H1 (cell line): ENCODE measurements at regions not wholly inside any gene's neighbourhood (a gene's known extent, or its start where the extent isn't known, plus 50 kb on each side); places are given as distances from the start of the nearest gene placed in this dataset.

Source experiments
- CTCF ChIA-PET: fragments of 300-600 bp; sonication (Branson Sonifier 250); formaldehyde crosslinking; loops from one replicate; lab custom pipeline; 2021; ENCODE audit not compliant: partially characterized antibody; lab: Charles Lee
- POLR2A ChIA-PET: fragments of 300-600 bp; sonication (Branson Sonifier 250); formaldehyde crosslinking; loops from one replicate; lab custom pipeline; 2021; ENCODE audit warnings: inconsistent platforms; ENCODE audit not compliant: partially characterized antibody; lab: Charles Lee
- DNase-seq, 2 experiments: peaks; one replicate each; pipeline versions ENCODE4 v3.0.0 to v3.0.0-alpha.2; 2010 to 2022; ENCODE audit warnings: low spot score in 2 of 2, low read depth in 1 of 2, mixed read lengths in 1 of 2
- FAIRE-seq: peaks from 2 replicates; lab custom pipeline; 2011; peaks lifted over from hg19 to GRCh38; lab: Jason Lieb, UNC
- H2AFZ ChIP-seq: 2 replicates; pipeline ENCODE4 v1.8.1; 2012; ENCODE audit warnings: low read length, inconsistent platforms
- H2AK5ac ChIP-seq: 2 replicates; pipeline ENCODE4 v1.6.1; 2013; ENCODE audit warnings: low read depth, low read length
- H2BK120ac ChIP-seq: replicated peaks from 2 replicates; pipeline ENCODE3; 2013; ENCODE audit warnings: low read depth, low read length, inconsistent platforms
- H2BK12ac ChIP-seq: 2 replicates; pipeline ENCODE4 v1.6.1; 2013; ENCODE audit warnings: low read depth, low read length
- H2BK15ac ChIP-seq: 2 replicates; pipeline ENCODE4 v1.6.1; 2013; ENCODE audit warnings: low read length
- H2BK20ac ChIP-seq: 2 replicates; pipeline ENCODE4 v1.6.1; 2013; ENCODE audit warnings: low read length
- H2BK5ac ChIP-seq: 2 replicates; pipeline ENCODE4 v1.6.1; 2013; ENCODE audit warnings: low read depth, low read length
- H3K14ac ChIP-seq: 2 replicates; pipeline ENCODE4 v1.6.1; 2013; ENCODE audit warnings: inconsistent platforms; ENCODE audit not compliant: insufficient read length
- H3K18ac ChIP-seq: 2 replicates; pipeline ENCODE4 v1.6.1; 2013; ENCODE audit warnings: low read length; ENCODE audit errors: extremely low read depth
- H3K23ac ChIP-seq: 2 replicates; pipeline ENCODE4 v1.6.1; 2013; ENCODE audit warnings: inconsistent platforms; ENCODE audit not compliant: insufficient read length
- H3K23me2 ChIP-seq: 2 replicates; pipeline ENCODE4 v1.6.1; 2013; ENCODE audit warnings: low read depth, low read length
- H3K27ac ChIP-seq: 2 replicates; pipeline ENCODE4 v1.6.1; 2011; ENCODE audit warnings: low read depth, low read length, inconsistent platforms
- H3K27me3 ChIP-seq, 4 experiments: replicated peaks in 1 of 4; 1 replicate in 1 of 4; 2 replicates in 3 of 4; pipeline versions ENCODE4 v1.6.1 to v1.8.1; 2011 to 2013; ENCODE audit warnings: low read length in 3 of 4, mild to moderate bottlenecking in 3 of 4, inconsistent platforms in 2 of 4, mixed read lengths in 2 of 4, moderate library complexity in 1 of 4; ENCODE audit not compliant: control insufficient read depth in 3 of 4, insufficient read depth in 3 of 4; ENCODE audit errors: extremely low read depth in 1 of 4
- H3K36me3 ChIP-seq, 4 experiments: 2 replicates each; pipeline versions ENCODE4 v1.6.1 to v1.8.1; 2011 to 2013; ENCODE audit warnings: mild to moderate bottlenecking in 4 of 4, low read length in 3 of 4, moderate library complexity in 2 of 4, control low read depth in 1 of 4, inconsistent platforms in 1 of 4; ENCODE audit not compliant: insufficient read depth in 4 of 4, control insufficient read depth in 2 of 4
- H3K4ac ChIP-seq: replicated peaks from 2 replicates; pipeline ENCODE3; 2013; ENCODE audit warnings: low read length, low read depth, mixed read lengths, inconsistent platforms; ENCODE audit not compliant: insufficient read length
- H3K4me1 ChIP-seq, 4 experiments: replicated peaks in 1 of 4; 1 replicate in 1 of 4; 2 replicates in 3 of 4; pipeline versions ENCODE4 v1.6.1 to v1.8.1; 2011 to 2013; ENCODE audit warnings: low read length in 3 of 4, inconsistent platforms in 2 of 4, mixed read lengths in 1 of 4; ENCODE audit not compliant: insufficient read depth in 4 of 4, control insufficient read depth in 3 of 4
- H3K4me2 ChIP-seq, 2 experiments: 2 replicates each; pipeline versions ENCODE4 v1.6.1 to v1.8.1; 2011 to 2013; ENCODE audit warnings: low read depth in 2 of 2, low read length in 2 of 2, control low read depth in 1 of 2, inconsistent platforms in 1 of 2, mild to moderate bottlenecking in 1 of 2; ENCODE audit not compliant: insufficient read depth in 1 of 2
- H3K4me3 ChIP-seq, 4 experiments: fragments of 200-600, 300-600 bp in 1 of 4; sonication (generic), shearing (Covaris generic), sonication (Bioruptor Twin) in 1 of 4; 2 replicates each; pipeline versions ENCODE4 v1.5.1 to v1.8.1; 2011 to 2016; ENCODE audit warnings: low read length in 4 of 4, low read depth in 3 of 4, control low read depth in 2 of 4, inconsistent platforms in 2 of 4, mild to moderate bottlenecking in 2 of 4, mixed read lengths in 1 of 4, moderate library complexity in 1 of 4; ENCODE audit not compliant: insufficient read depth in 2 of 4; ENCODE audit errors: extremely low read depth in 1 of 4
- H3K56ac ChIP-seq: replicated peaks from 2 replicates; pipeline ENCODE3; 2013; ENCODE audit warnings: low read depth, mild to moderate bottlenecking, mixed read lengths, low read length, inconsistent platforms; ENCODE audit not compliant: insufficient read length
- H3K79me1 ChIP-seq: 2 replicates; pipeline ENCODE4 v1.6.1; 2013; ENCODE audit warnings: low read depth, low read length, control low read depth
- H3K79me2 ChIP-seq, 2 experiments: 2 replicates each; pipeline versions ENCODE4 v1.6.1 to v1.8.1; 2012 to 2013; ENCODE audit warnings: low read length in 2 of 2, mild to moderate bottlenecking in 2 of 2, inconsistent platforms in 1 of 2; ENCODE audit not compliant: insufficient read depth in 2 of 2, control insufficient read depth in 1 of 2
- H3K9ac ChIP-seq, 4 experiments: replicated peaks in 1 of 4; 1 replicate in 1 of 4; 2 replicates in 3 of 4; pipeline versions ENCODE4 v1.6.1 to v1.8.1; 2011 to 2013; ENCODE audit warnings: low read depth in 3 of 4, low read length in 3 of 4, control low read depth in 2 of 4, mild to moderate bottlenecking in 2 of 4, moderate library complexity in 2 of 4, inconsistent platforms in 1 of 4; ENCODE audit errors: extremely low read depth in 1 of 4
- H3K9me3 ChIP-seq, 2 experiments: 2 replicates each; pipeline versions ENCODE4 v1.6.1 to v1.8.1; 2012 to 2013; ENCODE audit warnings: mild to moderate bottlenecking in 2 of 2, moderate library complexity in 2 of 2, control low read depth in 1 of 2, inconsistent platforms in 1 of 2, low read depth in 1 of 2, low read length in 1 of 2, mixed read lengths in 1 of 2; ENCODE audit not compliant: insufficient read depth in 2 of 2
- H4K20me1 ChIP-seq, 2 experiments: replicated peaks in 1 of 2; 2 replicates each; pipeline versions ENCODE3 to v1.8.1; 2011 to 2013; ENCODE audit warnings: inconsistent platforms in 2 of 2, low read length in 2 of 2, mild to moderate bottlenecking in 1 of 2; ENCODE audit not compliant: insufficient read depth in 2 of 2, control insufficient read depth in 1 of 2
- H4K5ac ChIP-seq: 2 replicates; pipeline ENCODE4 v1.6.1; 2013; ENCODE audit warnings: low read length, low read depth, mixed read lengths, inconsistent platforms; ENCODE audit not compliant: insufficient read length
- H4K8ac ChIP-seq: 2 replicates; pipeline ENCODE4 v1.8.0; 2013; ENCODE audit warnings: mild to moderate bottlenecking, moderate library complexity, low read length, inconsistent platforms; ENCODE audit not compliant: insufficient read depth; ENCODE audit errors: extremely low read depth
- H4K91ac ChIP-seq: replicated peaks from 2 replicates; pipeline ENCODE3; 2013; ENCODE audit warnings: low read length, mixed read lengths, inconsistent platforms; ENCODE audit not compliant: insufficient read length
- BACH1 ChIP-seq: IDR thresholded peaks from 2 replicates; pipeline ENCODE4 v1.6.1; 2012; ENCODE audit warnings: low read length, improper control_type of control experiment
- CBX5 ChIP-seq: fragments of 300-800, 300-1000 bp; sonication (generic); IDR thresholded peaks from 2 replicates; pipeline ENCODE4 v1.7.1; 2016; ENCODE audit warnings: antibody characterized with exemption, low read length, low read depth
- CTCF ChIP-seq, 3 experiments: IDR thresholded peaks; 1 replicate in 2 of 3; 2 replicates in 1 of 3; pipeline versions ENCODE4 v1.5.1 to v1.6.1; 2011; ENCODE audit warnings: low read length in 3 of 3, mild to moderate bottlenecking in 3 of 3, inconsistent platforms in 2 of 3, low read depth in 1 of 3, moderate library complexity in 1 of 3; ENCODE audit not compliant: insufficient read depth in 1 of 3; ENCODE audit errors: control extremely low read depth in 1 of 3
- EZH2 ChIP-seq: fragments of 200-600 bp; sonication (generic); IDR thresholded peaks from 2 replicates; pipeline ENCODE4 v1.7.1; 2012; ENCODE audit warnings: low read depth, mild to moderate bottlenecking, moderate library complexity, low read length, inconsistent platforms; ENCODE audit not compliant: severe bottlenecking
- JUND ChIP-seq: IDR thresholded peaks from 2 replicates; pipeline ENCODE4 v1.6.1; 2011; ENCODE audit warnings: mild to moderate bottlenecking, improper control_type of control experiment, low read length
- KDM5A ChIP-seq: fragments of 200-600 bp; IDR thresholded peaks from 2 replicates; pipeline ENCODE4 v1.7.1; 2012; ENCODE audit warnings: mild to moderate bottlenecking, low read length, inconsistent platforms, mixed read lengths
- POLR2A ChIP-seq, 2 experiments: IDR thresholded peaks; 1 replicate in 1 of 2; 2 replicates in 1 of 2; pipeline ENCODE4 v1.6.1; 2011; ENCODE audit warnings: low read depth in 2 of 2, low read length in 2 of 2, mild to moderate bottlenecking in 2 of 2; ENCODE audit errors: control extremely low read depth in 1 of 2
- SAP30 ChIP-seq: fragments of 300-600 bp; sonication (generic); IDR thresholded peaks from 2 replicates; pipeline ENCODE4 v1.7.1; 2012; ENCODE audit warnings: low read length, moderate library complexity, mild to moderate bottlenecking, inconsistent platforms; ENCODE audit not compliant: insufficient read depth, insufficient replicate concordance
- SIN3A ChIP-seq, 2 experiments: IDR thresholded peaks in 1 of 2; conservative IDR thresholded peaks in 1 of 2; 2 replicates each; pipeline ENCODE4 v1.6.1; 2011 to 2012; ENCODE audit warnings: low read length in 2 of 2, improper control_type of control experiment in 1 of 2, low read depth in 1 of 2, mild to moderate bottlenecking in 1 of 2
- SP1 ChIP-seq: IDR thresholded peaks from 2 replicates; pipeline ENCODE4 v1.6.1; 2011; ENCODE audit warnings: low read depth, low read length
- SUZ12 ChIP-seq: fragments of 200-600 bp; sonication (generic); IDR thresholded peaks from 2 replicates; pipeline ENCODE4 v1.6.1; 2012; ENCODE audit warnings: mild to moderate bottlenecking, inconsistent platforms, low read length, moderate library complexity, mixed read lengths
- TBP ChIP-seq: IDR thresholded peaks from 2 replicates; pipeline ENCODE4 v1.6.1; 2011; ENCODE audit warnings: low read depth, low read length, improper control_type of control experiment
- YY1 ChIP-seq: IDR thresholded peaks from 2 replicates; pipeline ENCODE4 v1.6.1; 2011; ENCODE audit warnings: low read depth, mild to moderate bottlenecking, low read length
- WGBS, 2 experiments: shearing (Covaris generic) in 1 of 2; methylation state at CpG; one replicate each; pipeline versions ENCODE4 v1.1.6 to v1.1.7; 2013 to 2015; ENCODE audit warnings: low lambda C conversion rate in 2 of 2, mixed read lengths in 2 of 2, inconsistent platforms in 1 of 2, low coverage in 1 of 2, missing lambda C conversion rate in 1 of 2; ENCODE audit not compliant: insufficient replicate concordance in 2 of 2, insufficient coverage in 1 of 2, insufficient read length in 1 of 2; ENCODE audit errors: extremely low coverage in 1 of 2, missing lambda C conversion rate in 1 of 2; 5-methylcytosine and 5-hydroxymethylcytosine counted together

- no peak overlapping the region for H2BK12ac ChIP-seq
- 0 out of 2 replicates have a peak overlapping the region, but pooled peaks have one; percentile 46 for H2AFZ ChIP-seq
- H3K4me1 ChIP-seq: no peaks in the 10 kb centered on the region
- H3K4me3 ChIP-seq: no peak overlapping the region
- CTCF ChIA-PET: interaction anchor here (1.2 to 2.9 kb wide), 3 partner anchors 10 to 29 kb away, joined by 3 to 12 read pairs (median 4); no protein-coding TSS in a partner anchor
- no peak overlapping the region for H3K4me2 ChIP-seq
- H3K9ac ChIP-seq: no peak overlapping the region
- H3K27ac ChIP-seq: no peak overlapping the region
- H2AK5ac ChIP-seq: no peak overlapping the region
- H3K9me3 ChIP-seq: no peaks in the 10 kb centered on the region
- H2BK20ac ChIP-seq: no peak overlapping the region
- TF ChIP-seq JUND (no peak), SAP30 (no peak), SP1 (no peak), BACH1 (no peak), POLR2A (IDR thresholded peaks at IDR 0.05; ENCODE audit: control extremely low read depth in 1 of 2, low read depth in 2 of 2, low read length in 2 of 2) (no peak), TBP (no peak), YY1 (no peak), SIN3A (conservative IDR thresholded peaks at IDR 0.05 in 1 of 2, IDR thresholded peaks at IDR 0.05 in 1 of 2; ENCODE audit: low read depth in 1 of 2, low read length in 2 of 2) (no peak), KDM5A (no peak), CTCF (IDR thresholded peaks at IDR 0.05; ENCODE audit: control extremely low read depth in 1 of 3, insufficient read depth in 1 of 3, low read depth in 1 of 3, low read length in 3 of 3) (no peak), EZH2 (no peak), CBX5 (no peak), SUZ12 (no peak)
- TF ChIP-seq, all 59 proteins: peak for 0
- Histone ChIP-seq H3K27me3 (no peaks in the 10 kb centered on the region), H3K36me3 (no peaks in the 10 kb centered on the region), H2BK120ac (no peak overlapping the region), H4K20me1 (no peaks in the 10 kb centered on the region), H4K5ac (no peak overlapping the region), H3K18ac (no peak overlapping the region), H3K14ac (no peak overlapping the region), H3K79me2 (no peaks in the 10 kb centered on the region), H2BK5ac (no peak overlapping the region), H4K8ac (no peak overlapping the region), H2BK15ac (no peak overlapping the region), H3K23ac (no peak overlapping the region), H3K56ac (no peak overlapping the region), H4K91ac (no peak overlapping the region), H3K79me1 (no peaks in the 10 kb centered on the region), H3K4ac (no peak overlapping the region), H3K23me2 (peaks cover 1% of the 10 kb centered on the region; the same call in 1 of the 2 replicates)
- POLR2A ChIA-PET: no interaction called here
- no peak for DNase-seq
- 97% methylated on average over 8 of the region's 8 CpGs; no CpG with 5 or more reads in 1 of the 2 experiments for WGBS, 2 experiments
- FAIRE-seq: no peak
These were observed 202.9 kb downstream of the IRF8 start for GRCh38 chr16:86101897-86102157.
